ENCODE measurements at regions not wholly inside any gene's neighbourhood (a gene's known extent, or its start where the extent isn't known, plus 50 kb on each side); places are given as distances from the start of the nearest gene placed in this dataset.
"Not testable (repeated sequence)": the region's sequence is repeated elsewhere in the genome, so short reads cannot be mapped to it uniquely, and the experiment has no call there.

- no peak for TF ChIP-seq CTCF (IDR thresholded peaks at IDR 0.05; ENCODE audit: borderline replicate concordance)
- no peaks in the 10 kb centered on the region for H3K4me1 ChIP-seq
- H3K9me3 ChIP-seq (replicated peaks): no peaks in the 10 kb centered on the region
- no peaks in the 10 kb centered on the region for H3K36me3 ChIP-seq
- intact Hi-C loops (cut with micrococcal nuclease): no loop called here
- H3K27ac ChIP-seq (replicated peaks): no peak overlapping the region
- no peak for DNase-seq
- no peaks in the 10 kb centered on the region for H3K27me3 ChIP-seq (ENCODE audit: low read depth)
- H3K4me3 ChIP-seq: no peak overlapping the region
Measured at GRCh38 chr4:115219315-115219860, 106.0 kb upstream of the NDST4 start.

GRCh38 chr4:115215935-115216334 is 102.5 kb upstream of the NDST4 start:
- intact Hi-C loops (cut with micrococcal nuclease): no loop called here
- no peak for DNase-seq
- Histone ChIP-seq H3K27ac (replicated peaks) (no peak overlapping the region), H3K36me3 (no peaks in the 10 kb centered on the region), H3K4me1 (no peaks in the 10 kb centered on the region), H3K4me3 (no peak overlapping the region), H3K27me3 (ENCODE audit: low read depth) (no peaks in the 10 kb centered on the region), H3K9me3 (replicated peaks) (no peaks in the 10 kb centered on the region)
- TF ChIP-seq CTCF (IDR thresholded peaks at IDR 0.05; ENCODE audit: borderline replicate concordance): no peak

- no peak for TF ChIP-seq CTCF (IDR thresholded peaks at IDR 0.05; ENCODE audit: borderline replicate concordance)
- intact Hi-C loops (cut with micrococcal nuclease): no loop called here
- Histone ChIP-seq H3K27ac (replicated peaks) (no peak overlapping the region), H3K36me3 (no peaks in the 10 kb centered on the region), H3K9me3 (replicated peaks) (peaks cover 16% of the 10 kb centered on the region), H3K27me3 (ENCODE audit: low read depth) (no peaks in the 10 kb centered on the region), H3K4me1 (no peaks in the 10 kb centered on the region), H3K4me3 (no peak overlapping the region)
- DNase-seq: no peak
Measured at GRCh38 chr4:115213716-115214115, 100.3 kb upstream of the NDST4 start.

GRCh38 chr4:115201042-115201330 is 87.6 kb upstream of the NDST4 start:
- no peak for DNase-seq
- Histone ChIP-seq H3K4me1 (no peaks in the 10 kb centered on the region), H3K4me3 (no peak overlapping the region), H3K27me3 (ENCODE audit: low read depth) (no peaks in the 10 kb centered on the region), H3K36me3 (no peaks in the 10 kb centered on the region), H3K27ac (replicated peaks) (no peak overlapping the region), H3K9me3 (replicated peaks) (peaks cover 19% of the 10 kb centered on the region)
- no peak for TF ChIP-seq CTCF (IDR thresholded peaks at IDR 0.05; ENCODE audit: borderline replicate concordance)
- intact Hi-C loops (cut with micrococcal nuclease): no loop called here

GRCh38 chr4:115200201-115201041 is 87.0 kb upstream of the NDST4 start:
- H3K36me3 ChIP-seq; DNase-seq; H3K27ac ChIP-seq (replicated peaks); intact Hi-C loops (cut with micrococcal nuclease); H3K27me3 ChIP-seq (ENCODE audit: low read depth); H3K4me1 ChIP-seq; H3K4me3 ChIP-seq: not testable (repeated sequence)
- peaks cover 17% of the 10 kb centered on the region for H3K9me3 ChIP-seq (replicated peaks)

- H3K9me3 ChIP-seq (replicated peaks): peaks cover 32% of the 10 kb centered on the region
- intact Hi-C loops (cut with micrococcal nuclease); H3K27ac ChIP-seq (replicated peaks); H3K36me3 ChIP-seq; DNase-seq; H3K4me1 ChIP-seq; H3K4me3 ChIP-seq; H3K27me3 ChIP-seq (ENCODE audit: low read depth): not testable (repeated sequence)
Measured at GRCh38 chr4:115194612-115195011, 81.2 kb upstream of the NDST4 start.

Data from left ventricle myocardium inferior (tissue), 1 donor.